ENCODE measurements at regions not wholly inside any gene's neighbourhood (a gene's known extent, or its start where the extent isn't known, plus 50 kb on each side); places are given as distances from the start of the nearest gene placed in this dataset.

DNA sequence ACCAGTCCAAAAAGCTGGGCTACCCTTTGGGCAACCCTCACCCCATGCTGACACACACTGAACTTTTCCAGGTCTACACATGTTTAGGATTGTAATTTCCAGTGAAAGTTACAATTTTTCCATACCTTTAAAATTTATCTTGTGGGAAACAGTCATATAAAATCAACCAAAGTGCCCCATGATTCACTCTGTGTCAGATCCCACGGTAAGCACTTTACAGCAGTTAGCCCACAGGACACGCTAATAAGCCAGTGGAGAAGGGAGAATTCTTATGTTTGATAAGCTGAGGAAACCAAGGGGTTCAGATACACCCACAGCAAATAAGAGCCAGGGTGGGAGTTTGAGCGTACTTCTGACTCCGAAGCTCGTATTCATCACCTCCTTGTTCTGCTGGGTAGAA, 72.4 kb upstream of the TBL1X start:
- no peak overlapping the region for H3K9ac ChIP-seq (ENCODE audit: control insufficient read depth, insufficient read depth, low read length)

DNA sequence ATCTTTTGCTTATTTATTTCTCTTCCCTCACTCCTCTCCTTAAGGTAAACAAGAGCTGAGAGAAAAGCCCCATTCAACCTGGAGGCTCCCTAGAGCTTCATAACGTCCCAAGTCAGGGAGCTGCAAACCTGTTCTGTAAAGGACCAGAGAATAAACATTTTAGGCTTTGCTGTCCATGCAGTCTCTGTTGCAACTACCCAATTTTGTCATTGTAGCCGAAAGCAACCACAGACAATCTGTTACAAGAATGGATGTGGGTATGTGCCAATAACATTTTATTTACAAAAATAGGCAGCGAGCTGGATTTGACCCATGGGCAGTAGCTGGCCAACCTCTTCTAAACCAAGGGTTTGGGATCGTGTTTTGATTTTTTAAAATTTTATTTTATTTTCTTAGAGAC, 71.3 kb upstream of the TBL1X start:
- H3K4me2 ChIP-seq (ENCODE audit: control insufficient read depth, insufficient read depth), result no peak overlapping the region
- intact Hi-C loops (cut with micrococcal nuclease; ENCODE audit: unreplicated experiment) (no loop called here), in situ Hi-C loops (cut with MboI) (no loop called here)
- ATAC-seq, result no peak
- H3K9ac ChIP-seq (ENCODE audit: control insufficient read depth, insufficient read depth, low read length), result no peak overlapping the region
- WGBS (ENCODE audit: insufficient coverage, insufficient replicate concordance, low lambda C conversion rate, missing lambda C conversion rate), result 34% methylated on average over 4 of the region's 4 CpGs
- BruUV-seq (replicated peaks), result no TSS peak
- DNase-seq (ENCODE audit: low read depth, low spot score), result no peak
- no peak overlapping the region for H2AFZ ChIP-seq (ENCODE audit: control insufficient read depth, low read depth, low read length)
- H4K20me1 ChIP-seq (ENCODE audit: control insufficient read depth, insufficient read depth), result no peaks in the 10 kb centered on the region
- no peaks in the 10 kb centered on the region for H3K4me1 ChIP-seq (ENCODE audit: control insufficient read depth, insufficient read depth, low read length)
- no peaks in the 10 kb centered on the region for H3K36me3 ChIP-seq (ENCODE audit: control insufficient read depth in 2 of 2, insufficient read depth in 2 of 2, low read length in 1 of 2)
- no peaks in the 10 kb centered on the region for H3K79me2 ChIP-seq (ENCODE audit: control insufficient read depth, insufficient read depth, low read length)
- H3K27me3 ChIP-seq (replicated peaks in 1 of 2; ENCODE audit: control insufficient read depth in 2 of 2, insufficient read depth in 2 of 2, low read length in 1 of 2), result no peaks in the 10 kb centered on the region
- H3K4me3 ChIP-seq, result no peak overlapping the region
- no peak overlapping the region for H3K27ac ChIP-seq (ENCODE audit: control insufficient read depth, insufficient read depth)
- ChIA-PET CTCF (no interaction called here), RAD21 (ENCODE audit: unreplicated experiment) (interaction anchor here (1.1 kb wide), 1 partner anchor 21 kb away, joined by 3 read pairs; no protein-coding TSS in a partner anchor), POLR2A (no interaction called here), SMC1A (ENCODE audit: uncharacterized antibody, unreplicated experiment) (interaction anchor here (0.6 kb wide), 1 partner anchor 14 kb away, joined by 3 read pairs; no protein-coding TSS in a partner anchor)
- FAIRE-seq, result no peak
- H3K9me3 ChIP-seq (replicated peaks; ENCODE audit: control insufficient read depth, insufficient read depth, low read length), result no peaks in the 10 kb centered on the region
- TF ChIP-seq NBN (IDR thresholded peaks at IDR 0.05), result no peak
- TF ChIP-seq, protein P1, sequence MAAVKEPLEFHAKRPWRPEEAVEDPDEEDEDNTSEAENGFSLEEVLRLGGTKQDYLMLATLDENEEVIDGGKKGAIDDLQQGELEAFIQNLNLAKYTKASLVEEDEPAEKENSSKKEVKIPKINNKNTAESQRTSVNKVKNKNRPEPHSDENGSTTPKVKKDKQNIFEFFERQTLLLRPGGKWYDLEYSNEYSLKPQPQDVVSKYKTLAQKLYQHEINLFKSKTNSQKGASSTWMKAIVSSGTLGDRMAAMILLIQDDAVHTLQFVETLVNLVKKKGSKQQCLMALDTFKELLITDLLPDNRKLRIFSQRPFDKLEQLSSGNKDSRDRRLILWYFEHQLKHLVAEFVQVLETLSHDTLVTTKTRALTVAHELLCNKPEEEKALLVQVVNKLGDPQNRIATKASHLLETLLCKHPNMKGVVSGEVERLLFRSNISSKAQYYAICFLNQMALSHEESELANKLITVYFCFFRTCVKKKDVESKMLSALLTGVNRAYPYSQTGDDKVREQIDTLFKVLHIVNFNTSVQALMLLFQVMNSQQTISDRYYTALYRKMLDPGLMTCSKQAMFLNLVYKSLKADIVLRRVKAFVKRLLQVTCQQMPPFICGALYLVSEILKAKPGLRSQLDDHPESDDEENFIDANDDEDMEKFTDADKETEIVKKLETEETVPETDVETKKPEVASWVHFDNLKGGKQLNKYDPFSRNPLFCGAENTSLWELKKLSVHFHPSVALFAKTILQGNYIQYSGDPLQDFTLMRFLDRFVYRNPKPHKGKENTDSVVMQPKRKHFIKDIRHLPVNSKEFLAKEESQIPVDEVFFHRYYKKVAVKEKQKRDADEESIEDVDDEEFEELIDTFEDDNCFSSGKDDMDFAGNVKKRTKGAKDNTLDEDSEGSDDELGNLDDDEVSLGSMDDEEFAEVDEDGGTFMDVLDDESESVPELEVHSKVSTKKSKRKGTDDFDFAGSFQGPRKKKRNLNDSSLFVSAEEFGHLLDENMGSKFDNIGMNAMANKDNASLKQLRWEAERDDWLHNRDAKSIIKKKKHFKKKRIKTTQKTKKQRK (IDR thresholded peaks at IDR 0.05; ENCODE audit: low read depth, low read length), result no peak
- TF ChIP-seq, protein P2, sequence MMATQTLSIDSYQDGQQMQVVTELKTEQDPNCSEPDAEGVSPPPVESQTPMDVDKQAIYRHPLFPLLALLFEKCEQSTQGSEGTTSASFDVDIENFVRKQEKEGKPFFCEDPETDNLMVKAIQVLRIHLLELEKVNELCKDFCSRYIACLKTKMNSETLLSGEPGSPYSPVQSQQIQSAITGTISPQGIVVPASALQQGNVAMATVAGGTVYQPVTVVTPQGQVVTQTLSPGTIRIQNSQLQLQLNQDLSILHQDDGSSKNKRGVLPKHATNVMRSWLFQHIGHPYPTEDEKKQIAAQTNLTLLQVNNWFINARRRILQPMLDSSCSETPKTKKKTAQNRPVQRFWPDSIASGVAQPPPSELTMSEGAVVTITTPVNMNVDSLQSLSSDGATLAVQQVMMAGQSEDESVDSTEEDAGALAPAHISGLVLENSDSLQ (IDR thresholded peaks at IDR 0.05), result no peak
- TF ChIP-seq, protein P3, sequence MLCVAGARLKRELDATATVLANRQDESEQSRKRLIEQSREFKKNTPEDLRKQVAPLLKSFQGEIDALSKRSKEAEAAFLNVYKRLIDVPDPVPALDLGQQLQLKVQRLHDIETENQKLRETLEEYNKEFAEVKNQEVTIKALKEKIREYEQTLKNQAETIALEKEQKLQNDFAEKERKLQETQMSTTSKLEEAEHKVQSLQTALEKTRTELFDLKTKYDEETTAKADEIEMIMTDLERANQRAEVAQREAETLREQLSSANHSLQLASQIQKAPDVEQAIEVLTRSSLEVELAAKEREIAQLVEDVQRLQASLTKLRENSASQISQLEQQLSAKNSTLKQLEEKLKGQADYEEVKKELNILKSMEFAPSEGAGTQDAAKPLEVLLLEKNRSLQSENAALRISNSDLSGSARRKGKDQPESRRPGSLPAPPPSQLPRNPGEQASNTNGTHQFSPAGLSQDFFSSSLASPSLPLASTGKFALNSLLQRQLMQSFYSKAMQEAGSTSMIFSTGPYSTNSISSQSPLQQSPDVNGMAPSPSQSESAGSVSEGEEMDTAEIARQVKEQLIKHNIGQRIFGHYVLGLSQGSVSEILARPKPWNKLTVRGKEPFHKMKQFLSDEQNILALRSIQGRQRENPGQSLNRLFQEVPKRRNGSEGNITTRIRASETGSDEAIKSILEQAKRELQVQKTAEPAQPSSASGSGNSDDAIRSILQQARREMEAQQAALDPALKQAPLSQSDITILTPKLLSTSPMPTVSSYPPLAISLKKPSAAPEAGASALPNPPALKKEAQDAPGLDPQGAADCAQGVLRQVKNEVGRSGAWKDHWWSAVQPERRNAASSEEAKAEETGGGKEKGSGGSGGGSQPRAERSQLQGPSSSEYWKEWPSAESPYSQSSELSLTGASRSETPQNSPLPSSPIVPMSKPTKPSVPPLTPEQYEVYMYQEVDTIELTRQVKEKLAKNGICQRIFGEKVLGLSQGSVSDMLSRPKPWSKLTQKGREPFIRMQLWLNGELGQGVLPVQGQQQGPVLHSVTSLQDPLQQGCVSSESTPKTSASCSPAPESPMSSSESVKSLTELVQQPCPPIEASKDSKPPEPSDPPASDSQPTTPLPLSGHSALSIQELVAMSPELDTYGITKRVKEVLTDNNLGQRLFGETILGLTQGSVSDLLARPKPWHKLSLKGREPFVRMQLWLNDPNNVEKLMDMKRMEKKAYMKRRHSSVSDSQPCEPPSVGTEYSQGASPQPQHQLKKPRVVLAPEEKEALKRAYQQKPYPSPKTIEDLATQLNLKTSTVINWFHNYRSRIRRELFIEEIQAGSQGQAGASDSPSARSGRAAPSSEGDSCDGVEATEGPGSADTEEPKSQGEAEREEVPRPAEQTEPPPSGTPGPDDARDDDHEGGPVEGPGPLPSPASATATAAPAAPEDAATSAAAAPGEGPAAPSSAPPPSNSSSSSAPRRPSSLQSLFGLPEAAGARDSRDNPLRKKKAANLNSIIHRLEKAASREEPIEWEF (IDR thresholded peaks at IDR 0.05; ENCODE audit: insufficient replicate concordance, low read depth, low read length), result no peak

More for the DNA sequence above, 72.4 kb upstream of the TBL1X start:
- ChIA-PET SMC1A (ENCODE audit: uncharacterized antibody, unreplicated experiment) (no interaction called here), POLR2A (no interaction called here), RAD21 (ENCODE audit: unreplicated experiment) (no interaction called here), CTCF (no interaction called here)
- H3K4me2 ChIP-seq (ENCODE audit: control insufficient read depth, insufficient read depth), result no peak overlapping the region
- H2AFZ ChIP-seq (ENCODE audit: control insufficient read depth, low read depth, low read length), result no peak overlapping the region
- ATAC-seq (no peak), FAIRE-seq (no peak), DNase-seq (ENCODE audit: low read depth, low spot score) (no peak)
- H3K36me3 ChIP-seq (ENCODE audit: control insufficient read depth in 2 of 2, insufficient read depth in 2 of 2, low read length in 1 of 2), result no peaks in the 10 kb centered on the region
- H3K27ac ChIP-seq (ENCODE audit: control insufficient read depth, insufficient read depth), result no peak overlapping the region
- TF ChIP-seq, protein P4, sequence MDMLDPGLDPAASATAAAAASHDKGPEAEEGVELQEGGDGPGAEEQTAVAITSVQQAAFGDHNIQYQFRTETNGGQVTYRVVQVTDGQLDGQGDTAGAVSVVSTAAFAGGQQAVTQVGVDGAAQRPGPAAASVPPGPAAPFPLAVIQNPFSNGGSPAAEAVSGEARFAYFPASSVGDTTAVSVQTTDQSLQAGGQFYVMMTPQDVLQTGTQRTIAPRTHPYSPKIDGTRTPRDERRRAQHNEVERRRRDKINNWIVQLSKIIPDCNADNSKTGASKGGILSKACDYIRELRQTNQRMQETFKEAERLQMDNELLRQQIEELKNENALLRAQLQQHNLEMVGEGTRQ (IDR thresholded peaks at IDR 0.05; ENCODE audit: borderline replicate concordance, low read depth, low read length), result no peak
- TF ChIP-seq TAF1 (IDR thresholded peaks at IDR 0.05; ENCODE audit: borderline replicate concordance, low read depth, low read length) (no peak), ZNF24 (IDR thresholded peaks at IDR 0.05) (no peak)
- in situ Hi-C loops (cut with MboI) (no loop called here), intact Hi-C loops (cut with micrococcal nuclease; ENCODE audit: unreplicated experiment) (no loop called here)
- no peaks in the 10 kb centered on the region for H3K9me3 ChIP-seq (replicated peaks; ENCODE audit: control insufficient read depth, insufficient read depth, low read length)
- no peaks in the 10 kb centered on the region for H4K20me1 ChIP-seq (ENCODE audit: control insufficient read depth, insufficient read depth)
- no peaks in the 10 kb centered on the region for H3K4me1 ChIP-seq (ENCODE audit: control insufficient read depth, insufficient read depth, low read length)
- WGBS (ENCODE audit: insufficient coverage, insufficient replicate concordance, low lambda C conversion rate, missing lambda C conversion rate), result 54% methylated on average over 5 of the region's 5 CpGs
- BruUV-seq (replicated peaks), result no TSS peak
- H3K4me3 ChIP-seq, result no peak overlapping the region
- no peaks in the 10 kb centered on the region for H3K27me3 ChIP-seq (replicated peaks in 1 of 2; ENCODE audit: control insufficient read depth in 2 of 2, insufficient read depth in 2 of 2, low read length in 1 of 2)
- no peaks in the 10 kb centered on the region for H3K79me2 ChIP-seq (ENCODE audit: control insufficient read depth, insufficient read depth, low read length)

Data from GM12878 (cell line).